Epithelial cell of esophagus (primary cell): ENCODE measurements at regions not wholly inside any gene's neighbourhood (a gene's known extent, or its start where the extent isn't known, plus 50 kb on each side); places are given as distances from the start of the nearest gene placed in this dataset.

Source experiments
- DNase-seq: peaks from one replicate; pipeline ENCODE4 v3.0.0; 2010; ENCODE audit warnings: low read depth
- H3K4me3 ChIP-seq: 2 replicates; pipeline ENCODE4 v1.5.1; 2011; ENCODE audit warnings: mild to moderate bottlenecking, low read length, control low read depth
- TF ChIP-seq, protein P1 (sequence below): IDR thresholded peaks from 2 replicates; pipeline ENCODE4 v1.5.1; 2011; ENCODE audit warnings: low read depth, mild to moderate bottlenecking, low read length, control low read depth, inconsistent platforms; ENCODE audit not compliant: insufficient read depth; ENCODE audit errors: missing control alignments

DNA sequence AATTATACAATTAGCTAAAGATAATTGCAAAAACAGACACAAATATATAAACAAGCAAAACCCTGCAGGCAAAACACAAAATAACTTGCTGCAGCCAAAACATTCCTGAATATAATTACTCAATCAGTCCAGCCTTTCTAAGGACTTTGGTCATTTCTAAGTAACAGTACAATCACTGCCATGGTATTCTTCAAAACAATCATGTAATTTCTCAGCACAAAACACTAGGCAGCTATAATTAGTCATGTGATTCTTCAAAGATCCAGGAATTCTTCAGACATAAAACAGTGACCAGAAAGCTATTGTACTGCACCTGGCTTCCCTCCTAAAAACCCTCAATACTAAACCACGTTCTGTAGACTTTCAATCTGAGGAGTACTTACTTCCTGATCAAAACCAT lies 881.1 kb downstream of the EPHA7 start:
- peak; percentile 46 for DNase-seq
- TF ChIP-seq, protein P1, sequence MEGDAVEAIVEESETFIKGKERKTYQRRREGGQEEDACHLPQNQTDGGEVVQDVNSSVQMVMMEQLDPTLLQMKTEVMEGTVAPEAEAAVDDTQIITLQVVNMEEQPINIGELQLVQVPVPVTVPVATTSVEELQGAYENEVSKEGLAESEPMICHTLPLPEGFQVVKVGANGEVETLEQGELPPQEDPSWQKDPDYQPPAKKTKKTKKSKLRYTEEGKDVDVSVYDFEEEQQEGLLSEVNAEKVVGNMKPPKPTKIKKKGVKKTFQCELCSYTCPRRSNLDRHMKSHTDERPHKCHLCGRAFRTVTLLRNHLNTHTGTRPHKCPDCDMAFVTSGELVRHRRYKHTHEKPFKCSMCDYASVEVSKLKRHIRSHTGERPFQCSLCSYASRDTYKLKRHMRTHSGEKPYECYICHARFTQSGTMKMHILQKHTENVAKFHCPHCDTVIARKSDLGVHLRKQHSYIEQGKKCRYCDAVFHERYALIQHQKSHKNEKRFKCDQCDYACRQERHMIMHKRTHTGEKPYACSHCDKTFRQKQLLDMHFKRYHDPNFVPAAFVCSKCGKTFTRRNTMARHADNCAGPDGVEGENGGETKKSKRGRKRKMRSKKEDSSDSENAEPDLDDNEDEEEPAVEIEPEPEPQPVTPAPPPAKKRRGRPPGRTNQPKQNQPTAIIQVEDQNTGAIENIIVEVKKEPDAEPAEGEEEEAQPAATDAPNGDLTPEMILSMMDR: no peak
- H3K4me3 ChIP-seq: no peak overlapping the region

DNA sequence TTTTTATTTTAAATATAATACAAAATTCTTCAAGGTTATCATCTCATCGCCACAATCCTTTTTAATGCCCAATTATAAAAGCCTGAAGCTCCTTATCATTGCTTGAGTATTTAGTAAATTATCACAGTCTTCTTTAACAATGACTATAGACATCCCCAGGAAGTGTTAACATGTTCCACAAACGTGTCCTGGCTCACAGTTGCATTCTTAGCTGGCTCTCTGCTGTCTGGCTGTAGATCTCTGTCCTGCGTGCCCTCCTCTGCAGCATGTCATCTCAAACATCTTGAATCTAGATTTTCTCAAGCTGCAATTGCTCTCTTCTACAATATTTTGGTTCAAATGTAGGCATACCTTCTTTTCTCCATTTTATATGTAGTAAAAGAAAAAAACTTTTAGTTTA lies 885.2 kb downstream of the EPHA7 start:
- TF ChIP-seq, protein P1: no peak
- no peak overlapping the region for H3K4me3 ChIP-seq
- DNase-seq: no peak

DNA sequence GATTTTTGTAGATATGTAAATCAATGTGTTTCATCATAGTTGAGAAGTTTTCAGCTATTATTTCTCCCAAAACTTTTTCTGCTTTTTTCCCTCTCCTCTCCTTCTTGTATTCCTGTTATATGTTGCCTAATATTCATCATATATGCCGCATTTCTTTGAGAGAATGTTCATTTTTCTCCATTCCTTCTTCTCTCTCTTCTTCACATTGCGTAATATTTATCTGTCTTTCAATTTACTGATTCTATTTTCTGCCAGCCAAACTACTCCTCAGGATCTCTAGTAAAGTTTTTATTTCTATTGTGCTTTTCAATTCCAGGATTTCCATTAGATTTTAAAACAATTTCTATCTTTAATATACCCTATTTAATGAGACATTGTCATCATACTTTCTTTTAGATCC lies 896.8 kb downstream of the EPHA7 start:
- H3K4me3 ChIP-seq: no peak overlapping the region
- DNase-seq: no peak
- TF ChIP-seq, protein P1: no peak

DNA sequence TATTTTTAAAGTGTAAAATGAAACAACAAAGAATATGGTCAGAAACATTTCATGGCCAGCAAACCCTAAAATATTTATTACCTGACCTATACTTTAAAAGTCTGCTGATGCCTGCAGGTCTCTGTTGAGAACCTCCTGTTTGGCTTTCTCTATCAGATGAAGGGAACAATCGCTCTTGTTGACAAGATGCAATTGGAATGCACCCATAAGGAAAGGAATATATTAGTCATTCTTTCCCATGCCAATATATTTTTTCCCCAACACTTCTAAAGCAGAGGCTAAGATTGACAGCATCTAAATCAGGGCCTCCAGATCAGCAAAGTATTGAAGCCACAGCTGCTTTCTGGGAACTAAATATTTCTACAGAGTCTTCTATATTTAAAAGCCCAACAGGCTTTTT lies 897.8 kb downstream of the EPHA7 start:
- TF ChIP-seq, protein P1: no peak
- peak; percentile 16 for DNase-seq
- no peak overlapping the region for H3K4me3 ChIP-seq

DNA sequence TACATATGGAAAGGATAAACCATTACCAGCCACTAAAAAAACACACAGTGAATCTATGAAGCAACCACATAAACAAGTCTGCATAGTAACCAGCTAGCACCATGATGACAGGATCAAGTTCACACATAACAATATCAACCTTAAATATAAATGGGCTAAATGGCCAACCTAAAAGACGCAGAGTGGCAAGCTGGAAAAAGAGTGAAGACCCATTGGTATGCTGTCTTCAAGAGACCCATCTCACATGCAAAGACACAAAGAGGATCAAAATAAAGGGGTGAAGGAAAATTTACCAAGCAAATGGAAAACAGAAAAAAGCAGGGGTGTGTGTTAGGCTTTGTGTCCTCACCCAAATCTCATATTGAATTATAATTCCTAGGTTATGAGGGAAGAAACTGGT lies 909.2 kb downstream of the EPHA7 start:
- TF ChIP-seq, protein P1: no peak
- H3K4me3 ChIP-seq: no peak overlapping the region
- DNase-seq: no peak

DNA sequence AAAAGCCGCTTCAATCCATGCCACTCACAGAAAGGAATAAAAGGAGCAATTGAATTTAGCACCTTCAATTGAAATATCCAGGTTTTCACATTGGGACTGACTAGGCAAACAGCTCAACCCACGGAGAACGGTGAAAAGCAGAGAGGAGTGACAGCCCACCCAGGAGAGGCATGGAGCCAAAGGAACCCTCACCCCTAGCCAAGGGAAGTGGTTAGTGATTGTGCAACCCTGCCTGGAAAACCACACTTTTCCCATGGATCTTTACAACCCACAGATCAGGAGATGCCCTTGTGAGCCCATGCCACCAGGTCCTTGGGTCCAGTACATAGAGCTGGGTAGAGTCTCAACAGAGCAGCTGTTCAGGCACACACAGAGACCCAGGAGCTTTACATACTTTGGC lies 911.8 kb downstream of the EPHA7 start:
- TF ChIP-seq, protein P1: no peak
- no peak overlapping the region for H3K4me3 ChIP-seq
- no peak for DNase-seq

DNA sequence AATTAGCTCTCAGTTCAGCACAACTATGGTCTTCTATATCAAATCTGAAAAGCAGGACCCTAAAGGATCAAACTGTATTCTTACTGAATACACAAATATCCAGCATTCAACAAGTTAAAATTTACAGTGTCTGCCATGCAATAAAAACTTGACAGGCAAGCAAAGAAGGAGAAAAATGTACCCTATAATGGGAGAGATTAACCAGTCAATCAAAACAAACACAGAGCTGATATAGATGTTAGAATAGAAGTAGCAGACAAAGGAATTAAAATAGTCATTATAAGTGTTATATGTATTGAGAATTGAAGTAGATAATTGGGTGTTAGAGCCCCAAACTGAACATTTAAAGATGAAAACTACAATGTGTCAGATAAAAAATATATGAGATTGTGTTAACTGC lies 914.9 kb downstream of the EPHA7 start:
- DNase-seq: no peak
- no peak overlapping the region for H3K4me3 ChIP-seq
- TF ChIP-seq, protein P1: no peak
